A549 (cell line): ENCODE measurements at regions not wholly inside any gene's neighbourhood (a gene's known extent, or its start where the extent isn't known, plus 50 kb on each side); places are given as distances from the start of the nearest gene placed in this dataset.

Experiments used
- ATAC-seq, 2 experiments: fragments of 200-7000 bp in 1 of 2; fragments of >200 bp in 1 of 2; cut with Nextera tagmentation in 1 of 2; cut with Tn5 transposase in 1 of 2; 3 replicates each; pipeline versions ENCODE4 v1.8.0 to v1.9.1; 2018 to 2020; ENCODE audit warnings: mild to moderate bottlenecking in 1 of 2, moderate library complexity in 1 of 2
- CTCF ChIA-PET: fragments of 300-600 bp; sonication (Branson Sonifier 250); formaldehyde crosslinking; extraction: SDS; loops from one replicate; lab custom pipeline; 2021; ENCODE audit warnings: antibody characterized with exemption, inconsistent platforms; lab: Yijun Ruan, JAX
- POLR2A ChIA-PET: fragments of 350-600 bp; formaldehyde crosslinking; extraction: SDS; loops from one replicate; lab custom pipeline; 2021; ENCODE audit warnings: antibody characterized with exemption, inconsistent platforms; lab: Yijun Ruan, JAX
- DNase-seq, 2 experiments: peaks; one replicate each; pipeline versions ENCODE4 v3.0.0 to v3.0.0-alpha.2; 2011 to 2016; ENCODE audit warnings: low read depth in 1 of 2, low spot score in 1 of 2
- FAIRE-seq: peaks from 2 replicates; lab custom pipeline; 2011; peaks lifted over from hg19 to GRCh38; lab: Jason Lieb, UNC
- H3K27ac ChIP-seq, 2 experiments: fragments of >200 bp; sonication (Bioruptor Twin); formaldehyde crosslinking; 3 replicates each; pipeline ENCODE4 v1.5.1; 2016 to 2017
- H3K4me1 ChIP-seq: fragments of >200 bp; sonication (Bioruptor Twin); formaldehyde crosslinking; 3 replicates; pipeline ENCODE4 v1.6.1; 2016
- H3K4me2 ChIP-seq: fragments of >200 bp; sonication (Bioruptor Twin); formaldehyde crosslinking; 3 replicates; pipeline ENCODE4 v1.6.1; 2016
- H3K4me3 ChIP-seq: fragments of >200 bp; sonication (Bioruptor Twin); formaldehyde crosslinking; 3 replicates; pipeline ENCODE4 v1.5.1; 2016
- H3K9me3 ChIP-seq: fragments of >200 bp; sonication (Bioruptor Twin); formaldehyde crosslinking; 3 replicates; pipeline ENCODE4 v1.6.1; 2016
- ATOH8 ChIP-seq: fragments of 250-450 bp; sonication (Bioruptor Pico); IDR thresholded peaks from 2 replicates; pipeline ENCODE4 v1.5.0; 2020; ENCODE audit warnings: low read depth, mild to moderate bottlenecking, moderate library complexity
- EHMT2 ChIP-seq: fragments of 200-600 bp; sonication (generic); IDR thresholded peaks from 2 replicates; pipeline ENCODE4 v1.6.1; 2016; ENCODE audit warnings: antibody characterized with exemption, low read depth, mild to moderate bottlenecking, moderate library complexity
- ELK1 ChIP-seq: fragments of 150-350 bp; IDR thresholded peaks from 2 replicates; pipeline ENCODE4 v1.6.1; 2014; ENCODE audit warnings: low read depth, mild to moderate bottlenecking, low read length
- EP300 ChIP-seq, 2 experiments: fragments of >200 bp; sonication (Bioruptor Twin); formaldehyde crosslinking; IDR thresholded peaks; 2 replicates in 1 of 2; 3 replicates in 1 of 2; pipeline ENCODE4 v1.6.1; 2016 to 2017
- FOXS1 ChIP-seq: fragments of 250-450 bp; sonication (Bioruptor Pico); IDR thresholded peaks from 2 replicates; pipeline ENCODE4 v1.5.0; 2020; ENCODE audit warnings: mild to moderate bottlenecking, moderate library complexity
- GATA3 ChIP-seq: IDR thresholded peaks from 2 replicates; pipeline ENCODE4 v1.6.1; 2012; ENCODE audit warnings: borderline replicate concordance
- HMGXB4 ChIP-seq: fragments of 250-450 bp; sonication (Bioruptor Pico); IDR thresholded peaks from 2 replicates; pipeline ENCODE4 v1.5.0; 2021; ENCODE audit warnings: mild to moderate bottlenecking, moderate library complexity, borderline replicate concordance
- HOXB13 ChIP-seq: fragments of 250-450 bp; sonication (Bioruptor Pico); IDR thresholded peaks from 2 replicates; pipeline ENCODE4 v1.5.0; 2020; ENCODE audit warnings: low read depth, mild to moderate bottlenecking, moderate library complexity
- HOXB5 ChIP-seq: fragments of 250-450 bp; sonication (Bioruptor Pico); IDR thresholded peaks from 2 replicates; pipeline ENCODE4 v1.5.0; 2020; ENCODE audit warnings: mild to moderate bottlenecking, moderate library complexity
- JUN ChIP-seq, 2 experiments: fragments of >200 bp; sonication (Bioruptor Twin); formaldehyde crosslinking; IDR thresholded peaks; 2 replicates in 1 of 2; 3 replicates in 1 of 2; pipeline ENCODE4 v1.6.1; 2016 to 2017
- JUNB ChIP-seq: fragments of >200 bp; sonication (Bioruptor Twin); formaldehyde crosslinking; IDR thresholded peaks from 2 replicates; pipeline ENCODE4 v1.6.1; 2016
- KDM1A ChIP-seq: fragments of 200-600 bp; sonication (generic); IDR thresholded peaks from 2 replicates; pipeline ENCODE4 v1.6.1; 2016; ENCODE audit warnings: low read depth, mild to moderate bottlenecking
- KDM5A ChIP-seq: fragments of 200-600 bp; sonication (generic); IDR thresholded peaks from 2 replicates; pipeline ENCODE4 v1.6.1; 2016; ENCODE audit warnings: antibody characterized with exemption, mild to moderate bottlenecking
- MAZ ChIP-seq: fragments of 150-350 bp; IDR thresholded peaks from 2 replicates; pipeline ENCODE4 v1.6.1; 2014; ENCODE audit warnings: antibody characterized with exemption, low read depth, low read length, borderline replicate concordance
- NR3C1 ChIP-seq: fragments of >200 bp; sonication (Bioruptor Twin); formaldehyde crosslinking; IDR thresholded peaks from 3 replicates; pipeline ENCODE4 v1.6.1; 2017
- PHF8 ChIP-seq: fragments of 200-600 bp; sonication (generic); IDR thresholded peaks from 2 replicates; pipeline ENCODE4 v1.6.1; 2016; ENCODE audit warnings: low read depth, mild to moderate bottlenecking, antibody characterized with exemption, moderate library complexity, borderline replicate concordance
- POLR2AphosphoS2 ChIP-seq: conservative IDR thresholded peaks from 2 replicates; pipeline ENCODE4 v1.6.1; 2012; ENCODE audit warnings: low read length, improper control_type of control experiment, inconsistent platforms
- RAD21 ChIP-seq, 2 experiments: fragments of >200 bp in 1 of 2; sonication (Bioruptor Twin) in 1 of 2; formaldehyde crosslinking in 1 of 2; IDR thresholded peaks in 1 of 2; conservative IDR thresholded peaks in 1 of 2; 2 replicates in 1 of 2; 3 replicates in 1 of 2; pipeline ENCODE4 v1.6.1; 2012 to 2018; ENCODE audit warnings: inconsistent platforms in 1 of 2
- RCOR1 ChIP-seq: fragments of 150-350 bp; IDR thresholded peaks from 2 replicates; pipeline ENCODE4 v1.6.1; 2014; ENCODE audit warnings: antibody characterized with exemption, low read length, low read depth
- REST ChIP-seq: fragments of 200-600 bp; sonication (generic); IDR thresholded peaks from 2 replicates; pipeline ENCODE4 v1.6.1; 2016; ENCODE audit warnings: antibody characterized with exemption, mild to moderate bottlenecking, moderate library complexity
- RFX5 ChIP-seq: fragments of 450-650 bp; IDR thresholded peaks from 2 replicates; pipeline ENCODE4 v1.7.1; 2014; ENCODE audit warnings: antibody characterized with exemption, mild to moderate bottlenecking, moderate library complexity
- TFCP2L1 ChIP-seq: fragments of 250-450 bp; sonication (Bioruptor Pico); IDR thresholded peaks from 2 replicates; pipeline ENCODE4 v1.5.0; 2021; ENCODE audit warnings: mild to moderate bottlenecking
- ZC3H11A ChIP-seq: fragments of 450-650 bp; IDR thresholded peaks from 2 replicates; pipeline ENCODE4 v1.6.1; 2014; ENCODE audit warnings: antibody characterized with exemption, mild to moderate bottlenecking
- ZNF302 ChIP-seq: fragments of 250-450 bp; sonication (Bioruptor Pico); IDR thresholded peaks from 2 replicates; pipeline ENCODE4 v1.9.0; 2021; ENCODE audit warnings: inconsistent platforms, mild to moderate bottlenecking, moderate library complexity
- ZSCAN20 ChIP-seq: fragments of 250-450 bp; sonication (Bioruptor Pico); IDR thresholded peaks from 2 replicates; pipeline ENCODE4 v1.8.0; 2022; ENCODE audit warnings: mild to moderate bottlenecking, moderate library complexity
- WGBS: methylation state at CpG from one replicate; pipeline ENCODE4 v1.1.6; 2017; ENCODE audit errors: missing lambda C conversion rate; 5-methylcytosine and 5-hydroxymethylcytosine counted together
- TF ChIP-seq, protein P1 (sequence below): IDR thresholded peaks from 2 replicates; pipeline ENCODE4 v1.6.1; 2012

DNA sequence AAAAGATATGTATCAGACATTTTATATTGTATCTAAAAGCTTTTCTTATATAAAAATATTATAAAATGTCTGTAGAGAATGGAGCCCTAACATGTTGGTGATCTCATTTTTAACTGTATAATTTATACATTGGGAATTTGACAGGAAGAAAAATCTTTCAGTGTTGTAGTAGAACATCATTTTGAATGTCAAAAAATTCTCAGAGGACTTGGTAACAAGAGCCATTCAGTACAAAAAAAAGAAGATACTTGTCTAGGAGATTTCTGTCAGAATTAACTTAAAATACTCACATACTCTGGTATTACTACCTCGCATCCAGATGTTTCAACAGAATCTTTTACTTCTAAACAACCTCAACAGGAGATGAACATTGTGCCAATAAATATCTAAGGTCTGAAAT, 1277.9 kb downstream of the ROBO2 start (continued):
- TF ChIP-seq REST, result no peak
- TF ChIP-seq RCOR1, result no peak
- no peak for TF ChIP-seq POLR2AphosphoS2
- no peak for TF ChIP-seq HOXB13 (CRISPR knock-in tag)
- TF ChIP-seq NR3C1, result no peak

DNA sequence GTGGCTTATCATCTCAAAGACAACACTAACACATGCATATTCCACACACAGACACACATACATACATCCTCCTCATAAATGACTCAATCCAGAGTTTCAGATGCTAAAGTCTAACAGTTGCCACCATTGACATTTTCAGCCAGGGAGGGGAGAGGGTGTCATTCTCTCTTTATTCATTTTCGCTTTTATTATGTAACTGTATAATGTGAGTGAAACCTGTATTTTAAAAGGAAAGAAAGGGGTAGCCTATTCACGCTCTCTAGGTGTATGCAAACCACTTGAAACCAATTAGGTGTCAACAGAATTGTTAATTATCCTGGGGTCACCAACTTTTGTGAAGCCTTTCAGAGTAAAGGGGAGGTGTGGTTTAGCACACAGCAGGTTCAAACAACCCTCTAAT, 1282.9 kb downstream of the ROBO2 start:
- 8% methylated on average over 2 of the region's 2 CpGs for WGBS
- Histone ChIP-seq H3K4me3 (no peak overlapping the region), H3K9me3 (no peaks in the 10 kb centered on the region), H3K27ac (no peak overlapping the region), H3K4me2 (no peak overlapping the region), H3K4me1 (no peaks in the 10 kb centered on the region)
- DNase-seq (no peak), ATAC-seq (no peak), FAIRE-seq (no peak)
- no peak for TF ChIP-seq RAD21 (conservative IDR thresholded peaks at IDR 0.05 in 1 of 2, IDR thresholded peaks at IDR 0.05 in 1 of 2)
- no peak for TF ChIP-seq HOXB5 (CRISPR knock-in tag)
- no peak for TF ChIP-seq ZSCAN20 (CRISPR knock-in tag)
- TF ChIP-seq ATOH8, result no peak
- ChIA-PET POLR2A (no interaction called here), CTCF (no interaction called here)

- no peak for DNase-seq
- POLR2A ChIA-PET, result no interaction called here
- no peak for FAIRE-seq
- Histone ChIP-seq H3K27ac (no peak overlapping the region), H3K4me2 (no peak overlapping the region), H3K4me1 (no peaks in the 10 kb centered on the region), H3K9me3 (no peaks in the 10 kb centered on the region), H3K4me3 (no peak overlapping the region)
- 1% methylated on average over 2 of the region's 2 CpGs for WGBS
- ATAC-seq, result no peak
- CTCF ChIA-PET, result no interaction called here
- TF ChIP-seq, protein P1, sequence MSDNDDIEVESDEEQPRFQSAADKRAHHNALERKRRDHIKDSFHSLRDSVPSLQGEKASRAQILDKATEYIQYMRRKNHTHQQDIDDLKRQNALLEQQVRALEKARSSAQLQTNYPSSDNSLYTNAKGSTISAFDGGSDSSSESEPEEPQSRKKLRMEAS, result no peak
- TF ChIP-seq KDM1A, result no peak
- no peak for TF ChIP-seq POLR2AphosphoS2
- TF ChIP-seq TFCP2L1, result no peak
- TF ChIP-seq ZC3H11A, result no peak
- no peak for TF ChIP-seq ZNF302
- no peak for TF ChIP-seq JUNB
- TF ChIP-seq EHMT2, result no peak
- no peak for TF ChIP-seq MAZ
- no peak for TF ChIP-seq FOXS1
- TF ChIP-seq EP300 (IDR thresholded peaks at IDR 0.05), result no peak
- TF ChIP-seq RFX5, result no peak
- TF ChIP-seq PHF8, result no peak
- TF ChIP-seq KDM5A, result no peak
- TF ChIP-seq HMGXB4, result no peak
- no peak for TF ChIP-seq GATA3
- no peak for TF ChIP-seq JUN (IDR thresholded peaks at IDR 0.05)
- TF ChIP-seq ELK1, result no peak
- TF ChIP-seq ZSCAN20 (CRISPR knock-in tag), result no peak
Observed at GRCh38 chr3:78337801-78338211, 1297.9 kb downstream of the ROBO2 start.
